K562 (cell line): ENCODE measurements at regions not wholly inside any gene's neighbourhood (a gene's known extent, or its start where the extent isn't known, plus 50 kb on each side); places are given as distances from the start of the nearest gene placed in this dataset.

ENCODE experiments used
- ATF4 ChIP-seq: fragments of 450-650 bp; formaldehyde crosslinking; IDR thresholded peaks from 2 replicates; pipeline ENCODE4 v1.4.0; 2022; ENCODE audit warnings: mild to moderate bottlenecking, moderate library complexity
- CBX5 ChIP-seq: IDR thresholded peaks from 2 replicates; pipeline ENCODE4 v1.6.1; 2014; ENCODE audit warnings: low read depth, borderline replicate concordance
- CEBPG ChIP-seq, 3 experiments: fragments of 200-800 bp in 1 of 3; sonication (Bioruptor generic) in 1 of 3; sonication (generic) in 1 of 3; formaldehyde crosslinking in 1 of 3; IDR thresholded peaks in 2 of 3; conservative IDR thresholded peaks in 1 of 3; 2 replicates each; pipeline versions ENCODE4 v1.6.1 to v1.8.0; 2016 to 2022; ENCODE audit warnings: missing compliant biosample characterization in 2 of 3, missing genetic modification characterization in 2 of 3, mild to moderate bottlenecking in 1 of 3, missing genetic modification reagents in 1 of 3
- CUX1 ChIP-seq: fragments of 200-800 bp; sonication (Bioruptor generic); IDR thresholded peaks from 2 replicates; pipeline ENCODE4 v1.6.1; 2016; ENCODE audit warnings: missing genetic modification characterization, missing compliant biosample characterization
- EGR1 ChIP-seq: fragments of 450-650 bp; conservative IDR thresholded peaks from 2 replicates; pipeline ENCODE4 v1.6.1; 2017; ENCODE audit warnings: mild to moderate bottlenecking
- LCOR ChIP-seq: sonication (generic); formaldehyde crosslinking; IDR thresholded peaks from 2 replicates; pipeline ENCODE4 v1.8.0; 2022; ENCODE audit warnings: mild to moderate bottlenecking, missing genetic modification reagents
- NCOA1 ChIP-seq: fragments of 450-650 bp; IDR thresholded peaks from 2 replicates; pipeline ENCODE4 v1.6.1; 2016; ENCODE audit warnings: low read depth
- PHF20 ChIP-seq: fragments of 450-650 bp; IDR thresholded peaks from 2 replicates; pipeline ENCODE4 v1.6.1; 2018; ENCODE audit not compliant: partially characterized antibody
- PTTG1 ChIP-seq: fragments of 450-650 bp; IDR thresholded peaks from 2 replicates; pipeline ENCODE4 v1.6.1; 2016; ENCODE audit warnings: low read depth, mild to moderate bottlenecking, missing genetic modification characterization, missing compliant biosample characterization
- RBM17 ChIP-seq: fragments of 200-400 bp; formaldehyde crosslinking; IDR thresholded peaks from 2 replicates; pipeline ENCODE4 v1.6.1; 2017; ENCODE audit warnings: low read depth, mild to moderate bottlenecking, low read length, borderline replicate concordance
- RFX1 ChIP-seq: fragments of 450-650 bp; IDR thresholded peaks from 2 replicates; pipeline ENCODE4 v1.6.1; 2016; ENCODE audit warnings: mild to moderate bottlenecking, moderate library complexity
- SMARCA4 ChIP-seq: fragments of 450-650 bp; IDR thresholded peaks from 2 replicates; pipeline ENCODE4 v1.6.1; 2016
- TAL1 ChIP-seq: fragments of 450-650 bp; IDR thresholded peaks from 2 replicates; pipeline ENCODE4 v1.6.1; 2016; ENCODE audit warnings: mild to moderate bottlenecking
- THAP12 ChIP-seq: fragments of 250-450 bp; sonication (Bioruptor Pico); IDR thresholded peaks from 2 replicates; pipeline ENCODE4 v1.9.0; 2021; ENCODE audit warnings: mild to moderate bottlenecking, inconsistent platforms
- THRB ChIP-seq: fragments of 450-650 bp; formaldehyde crosslinking; conservative IDR thresholded peaks from 2 replicates; pipeline ENCODE4 v1.4.0; 2022; ENCODE audit warnings: mild to moderate bottlenecking, missing genetic modification characterization
- USF2 ChIP-seq: sonication (generic); formaldehyde crosslinking; IDR thresholded peaks from 2 replicates; pipeline ENCODE4 v1.5.0; 2020; ENCODE audit warnings: missing genetic modification reagents
- ZNF316 ChIP-seq: fragments of 450-650 bp; IDR thresholded peaks from 2 replicates; pipeline ENCODE4 v1.6.1; 2016
- ZNF347 ChIP-seq: fragments of 450-650 bp; formaldehyde crosslinking; IDR thresholded peaks from 2 replicates; pipeline ENCODE4 v1.4.0; 2020; ENCODE audit warnings: low read depth, mild to moderate bottlenecking, moderate library complexity
- ZNF830 ChIP-seq: fragments of 250-450 bp; sonication (Bioruptor Pico); IDR thresholded peaks from 2 replicates; pipeline ENCODE4 v1.5.0; 2021; ENCODE audit warnings: mild to moderate bottlenecking

- no peak for TF ChIP-seq CUX1
- TF ChIP-seq CEBPG (CRISPR knock-in tag; IDR thresholded peaks at IDR 0.05), result 0 out of 2 replicates have a peak, but pooled peaks have one; percentile 8
- peak in 1 of 2 experiments; percentile 81; a peak in 2 of 4 replicates for TF ChIP-seq CEBPG (tag; conservative IDR thresholded peaks at IDR 0.05 in 1 of 2, IDR thresholded peaks at IDR 0.05 in 1 of 2)
- TF ChIP-seq EGR1, result no peak
- no peak for TF ChIP-seq RFX1
- TF ChIP-seq PTTG1, result no peak
- no peak for TF ChIP-seq RBM17
- TF ChIP-seq ZNF830 (CRISPR knock-in tag), result no peak
- no peak for TF ChIP-seq USF2
- TF ChIP-seq NCOA1, result no peak
- TF ChIP-seq PHF20, result no peak
- TF ChIP-seq ZNF316, result no peak
- TF ChIP-seq ATF4 (CRISPR knock-in tag), result peak; percentile 94
- TF ChIP-seq SMARCA4, result no peak
- TF ChIP-seq CBX5, result no peak
- no peak for TF ChIP-seq LCOR (CRISPR knock-in tag)
- no peak for TF ChIP-seq THAP12 (CRISPR knock-in tag)
- TF ChIP-seq TAL1, result no peak
- no peak for TF ChIP-seq ZNF347
- TF ChIP-seq THRB (CRISPR knock-in tag), result no peak
Measured at GRCh38 chr12:88882662-88883061, 302.4 kb upstream of the KITLG start (continued).
